Spleen (tissue), 7 donors: ENCODE measurements at regions not wholly inside any gene's neighbourhood (a gene's known extent, or its start where the extent isn't known, plus 50 kb on each side); places are given as distances from the start of the nearest gene placed in this dataset.

Source experiments
- CTCF ChIP-seq, 11 experiments: fragments of 200-600 bp in 7 of 11; fragments of 450-650 bp in 4 of 11; sonication (generic) in 4 of 11; IDR thresholded peaks in 8 of 11; conservative IDR thresholded peaks in 3 of 11; 1 replicate in 7 of 11; 2 replicates in 4 of 11; pipeline versions ENCODE4 v1.4.0 to v1.8.0; 2016 to 2021; ENCODE audit warnings: antibody characterized with exemption in 11 of 11, inconsistent platforms in 4 of 11, mild to moderate bottlenecking in 1 of 11
- POLR2A ChIP-seq, 3 donors: fragments of 450-650 bp; IDR thresholded peaks; one replicate each; pipeline ENCODE4 v1.5.1; 2017; ENCODE audit warnings: antibody characterized with exemption in 3 of 3, mild to moderate bottlenecking in 1 of 3
- POLR2AphosphoS5 ChIP-seq, 3 donors: sonication (generic); formaldehyde crosslinking; IDR thresholded peaks; one replicate each; pipeline ENCODE4 v1.5.1; 2017; ENCODE audit warnings: antibody characterized with exemption in 3 of 3
- donor health status: DM: no; HTN: no; CAD: no; lungs with moderate emphysema.
- donor health status: DM: no; HTN: no; CAD: no.
- donor health status: DM: no; HTN: no; CAD: no.

GRCh38 chr2:120609826-120610395, 125.8 kb upstream of the GLI2 start:
- TF ChIP-seq CTCF (IDR thresholded peaks at IDR 0.05 in 8 of 11, conservative IDR thresholded peaks at IDR 0.05 in 3 of 11) (no peak), POLR2A (IDR thresholded peaks at IDR 0.05) (no peak), POLR2AphosphoS5 (IDR thresholded peaks at IDR 0.05) (no peak)
